GM12872 (cell line): ENCODE measurements at regions not wholly inside any gene's neighbourhood (a gene's known extent, or its start where the extent isn't known, plus 50 kb on each side); places are given as distances from the start of the nearest gene placed in this dataset.

Source experiments
- CTCF ChIP-seq: IDR thresholded peaks from 3 replicates; pipeline ENCODE4 v1.5.1; 2011; ENCODE audit warnings: low read depth, mild to moderate bottlenecking, low read length, moderate library complexity; ENCODE audit not compliant: insufficient read depth

DNA sequence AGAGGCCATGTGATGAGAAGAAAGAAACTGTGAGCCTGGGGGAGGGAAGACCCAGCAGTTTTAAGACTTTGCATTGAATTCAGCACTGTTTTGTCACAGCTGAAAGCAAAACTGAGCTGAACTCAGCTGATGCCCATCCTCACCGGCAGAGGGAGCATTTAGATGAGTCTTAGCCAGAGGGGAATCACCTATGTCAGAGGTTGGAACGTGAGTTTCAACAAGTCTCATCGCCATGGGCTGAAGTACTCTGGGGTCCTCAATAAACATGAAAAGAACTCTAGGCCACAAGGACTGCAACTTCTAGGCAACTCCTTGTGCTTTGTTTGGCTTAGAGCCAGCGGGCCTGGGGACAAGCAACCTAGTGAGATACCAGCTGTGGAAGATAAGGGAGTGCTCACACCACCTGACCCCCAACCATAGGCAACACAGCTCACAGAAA, 324.5 kb downstream of the TBL1XR1 start:
- peak; percentile 94 for TF ChIP-seq CTCF

GRCh38 chr3:176870451-176870850, 326.8 kb downstream of the TBL1XR1 start:
- TF ChIP-seq CTCF = no peak

DNA sequence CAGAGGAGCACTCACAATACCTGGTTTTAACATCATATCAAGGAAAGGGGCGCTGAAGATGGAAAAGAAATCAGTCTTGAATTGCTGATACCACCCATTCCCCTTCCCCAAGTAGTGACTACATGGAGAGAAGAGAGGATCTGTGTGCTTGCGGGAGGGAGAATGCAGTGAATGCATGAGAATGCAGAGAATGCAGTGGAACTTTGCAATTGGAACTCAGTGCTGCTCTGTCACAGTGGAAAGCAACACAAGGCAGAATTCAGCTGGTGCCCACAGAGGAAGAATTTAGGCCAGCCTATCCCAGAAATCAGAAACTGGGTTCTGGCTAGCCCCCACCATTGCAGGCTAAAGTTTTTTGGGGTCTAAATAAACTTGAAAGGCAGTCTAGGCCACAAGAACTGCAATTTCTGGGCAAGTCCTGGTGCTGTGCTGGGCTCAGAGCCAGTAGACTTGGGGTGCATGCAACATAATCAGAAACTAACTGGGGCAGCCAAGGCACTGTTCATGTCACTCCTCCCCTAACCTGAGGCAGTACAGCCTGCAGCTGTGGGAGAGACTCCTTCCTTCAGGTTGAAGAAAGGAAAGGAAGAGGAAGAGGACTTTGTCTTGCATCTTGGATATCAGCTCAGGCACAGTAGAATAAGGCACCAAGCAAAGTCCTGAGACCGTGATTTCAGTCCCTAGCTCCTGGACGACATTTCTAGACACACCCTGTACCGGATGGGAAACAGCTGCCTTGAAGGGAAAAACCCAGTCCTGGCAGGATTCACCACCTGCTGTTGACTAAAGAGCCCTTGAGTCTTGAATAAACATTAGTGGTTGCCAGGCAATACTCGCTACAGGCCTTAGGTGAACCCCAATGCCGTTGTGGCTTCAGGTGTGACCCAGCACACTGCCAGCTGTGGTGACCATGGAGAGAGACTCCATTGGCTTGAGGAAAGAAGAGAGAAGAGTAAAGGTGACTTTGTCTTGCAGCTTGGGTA, 329.3 kb downstream of the TBL1XR1 start:
- no peak for TF ChIP-seq CTCF

GRCh38 chr3:176861137-176861536, 336.1 kb downstream of the TBL1XR1 start:
- no peak for TF ChIP-seq CTCF

DNA sequence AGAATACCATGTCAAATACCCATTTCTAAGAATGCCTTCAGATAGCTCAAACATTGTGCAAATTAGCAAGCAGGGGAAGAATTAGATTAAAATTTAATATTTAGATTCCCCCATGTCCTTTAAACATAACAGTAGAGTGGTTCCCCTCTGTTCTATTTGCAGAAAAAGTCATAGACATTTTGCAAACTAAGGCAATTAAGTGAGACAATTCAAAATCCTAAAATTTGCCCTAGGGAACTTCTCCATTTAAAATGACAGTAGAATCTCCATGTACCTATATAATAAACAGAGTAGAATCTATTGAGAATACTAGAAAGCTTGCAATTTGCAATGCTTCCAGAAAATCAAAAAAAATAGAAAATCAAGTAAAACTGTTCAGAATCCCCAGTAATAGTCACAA, 340.6 kb downstream of the TBL1XR1 start:
- TF ChIP-seq CTCF = no peak

DNA sequence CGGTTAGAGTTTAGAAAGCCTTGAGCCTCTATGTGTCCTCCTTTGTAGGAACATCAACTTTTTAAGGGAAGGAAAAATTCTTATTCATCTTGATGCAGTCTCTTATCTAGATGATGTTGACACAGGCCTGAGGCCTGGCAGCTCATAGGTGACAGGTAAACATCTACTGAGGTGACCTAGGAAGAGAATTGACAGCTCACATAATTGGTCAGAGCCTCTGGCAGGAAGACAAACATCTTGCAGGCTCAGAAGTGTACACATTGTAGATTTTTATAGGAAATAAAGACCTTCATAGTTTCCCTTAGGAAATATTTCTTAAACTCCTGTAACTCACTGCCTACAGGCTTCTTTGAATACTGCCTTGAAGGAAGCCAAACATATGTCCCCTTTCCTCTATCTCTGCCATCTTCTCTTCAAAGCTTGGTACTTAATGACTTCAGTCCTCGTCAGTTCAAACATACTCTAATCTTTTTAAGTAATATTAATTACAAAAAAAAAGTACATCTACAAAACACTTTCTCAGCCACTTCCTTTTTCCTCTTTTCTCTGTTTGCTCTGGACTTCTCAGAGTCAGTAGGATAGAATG, 341.3 kb downstream of the TBL1XR1 start:
- no peak for TF ChIP-seq CTCF

DNA sequence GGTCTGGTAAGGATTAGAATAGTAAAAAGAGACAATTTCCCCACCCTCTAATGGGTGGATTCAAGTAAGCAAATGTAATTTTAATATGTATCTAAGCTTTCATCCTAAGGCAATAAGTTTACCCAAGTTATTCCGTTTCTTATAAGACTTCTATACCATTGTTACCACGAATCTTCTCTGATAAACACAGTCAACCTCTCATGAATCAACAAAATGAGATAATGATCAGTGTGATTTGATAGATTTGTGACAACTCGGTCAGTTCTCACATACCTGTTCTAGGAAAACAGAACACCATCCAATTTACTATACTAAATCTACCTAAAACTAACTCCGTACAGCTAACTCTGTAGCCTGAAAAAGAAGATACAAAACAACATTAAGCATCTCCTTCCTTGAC, 342.1 kb downstream of the TBL1XR1 start:
- no peak for TF ChIP-seq CTCF
